CD4-positive, alpha-beta T cell (primary cell): ENCODE measurements at regions not wholly inside any gene's neighbourhood (a gene's known extent, or its start where the extent isn't known, plus 50 kb on each side); places are given as distances from the start of the nearest gene placed in this dataset.

Experiments
- ATAC-seq: fragments of 200-7000 bp; cut with Tn5 transposase; one replicate; pipeline ENCODE4 v1.10.0; 2022; ENCODE audit warnings: mild to moderate bottlenecking; ENCODE audit not compliant: poor library complexity
- CTCF ChIA-PET: fragments of 350-600 bp; sonication (Branson Sonifier 250); formaldehyde crosslinking; loops from one replicate; lab custom pipeline; 2021; ENCODE audit warnings: antibody characterized with exemption, inconsistent platforms; lab: Charles Lee
- POLR2A ChIA-PET: fragments of 350-600 bp; sonication (Branson Sonifier 250); formaldehyde crosslinking; loops from one replicate; lab custom pipeline; 2021; ENCODE audit warnings: antibody characterized with exemption, inconsistent platforms; lab: Charles Lee
- DNase-seq, 14 experiments: peaks; one replicate each; pipeline ENCODE4 v3.0.0-alpha.2; 2013 to 2020; ENCODE audit warnings: mixed read lengths in 2 of 14
- H3K27ac ChIP-seq, 2 donors: one replicate each; pipeline versions ENCODE4 v1.5.1 to v1.7.0; 2013; ENCODE audit warnings: low read length in 2 of 2, low read depth in 1 of 2, mild to moderate bottlenecking in 1 of 2
- H3K27me3 ChIP-seq, 2 experiments: 1 replicate in 1 of 2; 2 replicates in 1 of 2; pipeline versions ENCODE4 v1.6.1 to v1.7.0; 2013; ENCODE audit warnings: low read length in 2 of 2, control low read depth in 1 of 2, mild to moderate bottlenecking in 1 of 2, moderate library complexity in 1 of 2; ENCODE audit not compliant: insufficient read depth in 2 of 2, control insufficient read depth in 1 of 2
- H3K36me3 ChIP-seq: one replicate; pipeline ENCODE4 v1.6.1; 2013; ENCODE audit warnings: low read length, control low read depth; ENCODE audit not compliant: insufficient read depth
- H3K4me1 ChIP-seq: one replicate; pipeline ENCODE4 v1.6.1; 2013; ENCODE audit warnings: low read length, control low read depth; ENCODE audit not compliant: insufficient read depth
- H3K4me3 ChIP-seq: one replicate; pipeline ENCODE4 v1.5.1; 2013; ENCODE audit warnings: mild to moderate bottlenecking, low read length, moderate library complexity
- H3K9me3 ChIP-seq, 2 experiments: 1 replicate in 1 of 2; 2 replicates in 1 of 2; pipeline versions ENCODE4 v1.6.1 to v1.7.0; 2013; ENCODE audit warnings: low read length in 2 of 2, mild to moderate bottlenecking in 2 of 2, control low read depth in 1 of 2, moderate library complexity in 1 of 2; ENCODE audit not compliant: control insufficient read depth in 1 of 2, insufficient read depth in 1 of 2
- H3K27ac Mint-ChIP-seq: one replicate; pipeline ENCODE4 v1.8.0; 2020; ENCODE audit warnings: mixed read lengths
- H3K27me3 Mint-ChIP-seq: one replicate; pipeline ENCODE4 v1.8.0; 2021; ENCODE audit warnings: mixed read lengths
- H3K36me3 Mint-ChIP-seq: one replicate; pipeline ENCODE4 v1.8.0; 2021; ENCODE audit warnings: low read depth, mixed read lengths
- H3K4me1 Mint-ChIP-seq: one replicate; pipeline ENCODE4 v1.8.0; 2021; ENCODE audit warnings: low read depth, mixed read lengths
- H3K4me3 Mint-ChIP-seq: one replicate; pipeline ENCODE4 v1.8.0; 2020; ENCODE audit warnings: mild to moderate bottlenecking, mixed read lengths
- H3K9me3 Mint-ChIP-seq: one replicate; pipeline ENCODE4 v1.8.0; 2020; ENCODE audit warnings: mixed read lengths
- CTCF ChIP-seq: fragments of 200-600 bp; IDR thresholded peaks from one replicate; pipeline ENCODE4 v1.8.0; 2022; ENCODE audit warnings: antibody characterized with exemption, mild to moderate bottlenecking
- intact Hi-C, 2 experiments: fragments of 100-400 bp; cut with DNase I in 1 of 2; cut with micrococcal nuclease in 1 of 2; formaldehyde crosslinking; loops; one replicate each; pipeline versions ENCODE4 v1.15.1 to v1.9.0; 2023 to 2025; cut with DNase I, micrococcal nuclease

- no peak for ATAC-seq
- Mint-ChIP-seq H3K27me3 (no peaks in the 10 kb centered on the region), H3K9me3 (no peaks in the 10 kb centered on the region), H3K36me3 (no peaks in the 10 kb centered on the region), H3K4me3 (no peak overlapping the region), H3K27ac (no peak overlapping the region), H3K4me1 (no peaks in the 10 kb centered on the region)
- no peaks in the 10 kb centered on the region for H3K4me1 ChIP-seq
- H3K27me3 ChIP-seq, result no peaks in the 10 kb centered on the region
- no peaks in the 10 kb centered on the region for H3K36me3 ChIP-seq
- DNase-seq, result no peak
- H3K4me3 ChIP-seq, result no peak overlapping the region
- POLR2A ChIA-PET, result no interaction called here
- CTCF ChIA-PET, result no interaction called here
- intact Hi-C loops, result no loop called here
- H3K9me3 ChIP-seq, result no peaks in the 10 kb centered on the region
- TF ChIP-seq CTCF, result no peak
- H3K27ac ChIP-seq, result no peak overlapping the region
Measured at GRCh38 chrX:13923289-13923688, 106.4 kb upstream of the GPM6B start.

GRCh38 chrX:13917507-13917906, 100.6 kb upstream of the GPM6B start:
- no peak overlapping the region for H3K27ac ChIP-seq
- Mint-ChIP-seq H3K4me3 (no peak overlapping the region), H3K4me1 (no peaks in the 10 kb centered on the region), H3K9me3 (no peaks in the 10 kb centered on the region), H3K27ac (no peak overlapping the region), H3K36me3 (no peaks in the 10 kb centered on the region), H3K27me3 (no peaks in the 10 kb centered on the region)
- ChIA-PET POLR2A (no interaction called here), CTCF (no interaction called here)
- no peaks in the 10 kb centered on the region for H3K27me3 ChIP-seq
- intact Hi-C loops, result no loop called here
- H3K4me3 ChIP-seq, result no peak overlapping the region
- DNase-seq (no peak), ATAC-seq (no peak)
- H3K36me3 ChIP-seq, result no peaks in the 10 kb centered on the region
- TF ChIP-seq CTCF, result no peak
- H3K9me3 ChIP-seq, result no peaks in the 10 kb centered on the region
- no peaks in the 10 kb centered on the region for H3K4me1 ChIP-seq

- H3K27me3 Mint-ChIP-seq, result no peaks in the 10 kb centered on the region
- no peak for TF ChIP-seq CTCF
- POLR2A ChIA-PET, result no interaction called here
- no peak overlapping the region for H3K4me3 ChIP-seq
- H3K9me3 ChIP-seq, result no peaks in the 10 kb centered on the region
- H3K4me3 Mint-ChIP-seq, result no peak overlapping the region
- intact Hi-C loops, result no loop called here
- H3K4me1 ChIP-seq, result no peaks in the 10 kb centered on the region
- CTCF ChIA-PET, result no interaction called here
- H3K27ac Mint-ChIP-seq, result no peak overlapping the region
- no peak for DNase-seq
- no peak overlapping the region for H3K27ac ChIP-seq
- no peaks in the 10 kb centered on the region for H3K9me3 Mint-ChIP-seq
- H3K36me3 ChIP-seq, result no peaks in the 10 kb centered on the region
- no peak for ATAC-seq
- no peaks in the 10 kb centered on the region for H3K4me1 Mint-ChIP-seq
- H3K36me3 Mint-ChIP-seq, result no peaks in the 10 kb centered on the region
- H3K27me3 ChIP-seq, result no peaks in the 10 kb centered on the region
Measured at GRCh38 chrX:13911586-13911985, 94.7 kb upstream of the GPM6B start.
